Neutrophil (primary cell): ENCODE measurements at regions not wholly inside any gene's neighbourhood (a gene's known extent, or its start where the extent isn't known, plus 50 kb on each side); places are given as distances from the start of the nearest gene placed in this dataset.
"Not testable (repeated sequence)": the region's sequence is repeated elsewhere in the genome, so short reads cannot be mapped to it uniquely, and the experiment has no call there.

Experiments
- H3K27ac ChIP-seq: fragments of 200-600 bp; sonication (generic); 2 replicates; pipeline ENCODE4 v1.5.1; 2016; ENCODE audit warnings: mild to moderate bottlenecking, moderate library complexity
- H3K27me3 ChIP-seq: fragments of 200-600 bp; sonication (generic); 2 replicates; pipeline ENCODE4 v1.6.0; 2016; ENCODE audit warnings: mild to moderate bottlenecking
- H3K36me3 ChIP-seq: fragments of 200-600 bp; sonication (generic); 2 replicates; pipeline ENCODE4 v1.5.1; 2017
- H3K4me1 ChIP-seq, 2 experiments: fragments of 200-600 bp in 1 of 2; sonication (generic) in 1 of 2; 1 replicate in 1 of 2; 2 replicates in 1 of 2; pipeline versions ENCODE4 v1.5.1 to v1.6.1; 2013 to 2016; ENCODE audit warnings: low read depth in 1 of 2, low read length in 1 of 2, mild to moderate bottlenecking in 1 of 2, moderate library complexity in 1 of 2; ENCODE audit not compliant: control insufficient read depth in 1 of 2, insufficient read depth in 1 of 2
- H3K4me3 ChIP-seq, 2 experiments: fragments of 200-600 bp in 1 of 2; sonication (generic) in 1 of 2; 1 replicate in 1 of 2; 2 replicates in 1 of 2; pipeline ENCODE4 v1.5.1; 2013 to 2016; ENCODE audit warnings: low read depth in 1 of 2, low read length in 1 of 2, mild to moderate bottlenecking in 1 of 2, moderate library complexity in 1 of 2
- H3K9me3 ChIP-seq: fragments of 200-600 bp; sonication (generic); 2 replicates; pipeline ENCODE4 v1.5.1; 2016
- CTCF ChIP-seq: fragments of 200-600 bp; sonication (generic); IDR thresholded peaks from 2 replicates; pipeline ENCODE4 v1.5.1; 2016; ENCODE audit warnings: antibody characterized with exemption

- Histone ChIP-seq H3K36me3 (no peaks in the 10 kb centered on the region), H3K4me3 (no peak overlapping the region), H3K27ac (no peak overlapping the region), H3K4me1 (no peaks in the 10 kb centered on the region), H3K27me3 (peaks cover 4% of the 10 kb centered on the region), H3K9me3 (no peaks in the 10 kb centered on the region)
- TF ChIP-seq CTCF, result no peak
Measured at GRCh38 chr4:82240410-82240809, 133.4 kb downstream of the HNRNPD start.

- H3K27me3 ChIP-seq, H3K36me3 ChIP-seq, H3K9me3 ChIP-seq, H3K27ac ChIP-seq, H3K4me3 ChIP-seq, H3K4me1 ChIP-seq: not testable (repeated sequence)
Measured at GRCh38 chr4:82237142-82237541, 136.6 kb downstream of the HNRNPD start.

DNA sequence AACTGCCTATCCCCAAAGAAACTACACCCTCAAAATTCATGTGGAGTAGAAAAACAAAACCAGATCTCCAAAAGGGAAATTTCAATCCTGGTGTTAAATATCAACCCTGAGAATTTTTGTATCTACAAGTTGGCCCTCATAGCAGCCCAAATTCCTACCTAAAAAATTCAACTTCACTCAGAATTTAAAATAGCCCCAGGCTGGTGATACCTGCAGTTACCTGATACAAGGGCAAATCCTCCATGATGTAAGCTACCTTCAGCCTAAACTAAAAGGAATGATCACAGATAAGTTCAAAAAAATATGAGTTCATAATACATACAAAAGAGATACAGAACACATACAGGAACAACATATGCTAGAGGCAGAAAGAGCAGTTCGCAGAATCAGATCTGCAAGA, 138.4 kb downstream of the HNRNPD start:
- TF ChIP-seq CTCF, result no peak
- no peak overlapping the region for H3K27ac ChIP-seq

DNA sequence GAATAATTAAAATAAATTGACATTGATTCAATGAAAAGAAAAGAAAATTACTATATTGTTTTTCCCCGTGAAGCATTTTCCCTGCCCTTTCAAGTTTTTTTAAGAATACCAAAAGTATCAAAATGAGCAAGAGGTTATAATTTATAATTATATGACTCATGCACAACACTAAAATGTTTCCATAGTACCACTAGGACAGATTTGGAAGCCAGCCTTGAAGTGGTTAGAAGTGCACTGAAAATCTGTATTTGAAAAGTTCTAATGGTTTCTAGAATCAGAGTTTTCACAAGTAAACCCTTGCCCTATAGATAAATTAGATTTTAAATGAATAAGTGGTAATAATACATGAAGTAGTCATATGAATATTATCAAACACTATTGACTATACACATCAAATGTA, 140.9 kb downstream of the HNRNPD start:
- peaks cover 19 to 26% of the 10 kb centered on the region in 2 experiments for H3K4me1 ChIP-seq
- no peaks in the 10 kb centered on the region for H3K9me3 ChIP-seq
- TF ChIP-seq CTCF, result no peak
- no peak overlapping the region for H3K4me3 ChIP-seq
- no peak overlapping the region for H3K27ac ChIP-seq
- H3K27me3 ChIP-seq, result no peaks in the 10 kb centered on the region
- no peaks in the 10 kb centered on the region for H3K36me3 ChIP-seq

More for the DNA sequence above, 138.4 kb downstream of the HNRNPD start:
- Histone ChIP-seq H3K27me3 (no peaks in the 10 kb centered on the region), H3K9me3 (no peaks in the 10 kb centered on the region), H3K36me3 (no peaks in the 10 kb centered on the region), H3K4me1 (peaks cover 5 to 9% of the 10 kb centered on the region in 2 experiments), H3K4me3 (no peak overlapping the region)

GRCh38 chr4:82231806-82232205, 142.0 kb downstream of the HNRNPD start:
- Histone ChIP-seq H3K36me3 (no peaks in the 10 kb centered on the region), H3K4me3 (no peak overlapping the region), H3K4me1 (peaks cover 19 to 32% of the 10 kb centered on the region in 2 experiments), H3K27me3 (no peaks in the 10 kb centered on the region), H3K9me3 (no peaks in the 10 kb centered on the region), H3K27ac (no peak overlapping the region)
- no peak for TF ChIP-seq CTCF

GRCh38 chr4:82230306-82230705, 143.5 kb downstream of the HNRNPD start:
- H3K27ac ChIP-seq, result peak overlapping the region; percentile 70
- peak overlapping the region in 1 of 2 experiments; percentile 5 for H3K4me3 ChIP-seq
- peaks cover 19 to 32% of the 10 kb centered on the region in 2 experiments for H3K4me1 ChIP-seq
- no peaks in the 10 kb centered on the region for H3K9me3 ChIP-seq
- no peaks in the 10 kb centered on the region for H3K27me3 ChIP-seq
- no peak for TF ChIP-seq CTCF
- H3K36me3 ChIP-seq, result no peaks in the 10 kb centered on the region
